ENCODE measurements at regions not wholly inside any gene's neighbourhood (a gene's known extent, or its start where the extent isn't known, plus 50 kb on each side); places are given as distances from the start of the nearest gene placed in this dataset.

DNA sequence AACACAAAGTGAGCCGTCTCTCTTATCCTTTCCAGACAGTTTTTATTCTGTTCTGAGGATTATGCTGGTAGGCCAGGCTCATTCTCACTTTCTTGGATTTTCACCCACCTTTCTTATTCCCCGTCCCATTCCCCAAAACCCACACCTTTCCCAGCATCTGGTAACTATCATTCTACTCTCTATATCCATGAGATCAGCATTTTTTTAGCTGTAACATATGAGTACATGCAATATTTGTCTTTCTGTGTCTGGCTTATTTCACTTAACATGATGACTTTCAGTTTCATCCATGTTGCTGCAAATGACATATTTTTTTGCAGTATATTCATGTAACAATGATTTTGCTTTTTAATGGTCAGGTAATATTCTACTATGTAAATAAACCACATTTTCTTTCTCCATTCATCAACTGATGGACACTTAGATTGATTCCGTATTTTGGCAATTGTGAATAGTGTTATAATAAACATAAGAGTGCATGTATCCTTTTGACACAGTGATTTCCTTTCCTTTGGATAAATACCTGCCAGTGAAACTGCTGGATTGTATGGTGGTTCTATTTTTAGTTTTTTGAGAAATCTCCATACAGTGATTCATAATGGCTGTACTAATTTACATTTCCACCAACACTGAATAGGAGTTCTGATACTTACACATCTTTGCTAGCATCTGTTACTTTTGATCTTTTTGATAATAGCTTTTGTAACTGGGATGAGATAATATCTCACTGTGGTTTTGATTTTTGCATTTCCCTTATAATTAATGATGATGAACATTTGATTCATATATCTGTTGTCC, 289.3 kb downstream of the RPRM start:
- no peak for DNase-seq

DNA sequence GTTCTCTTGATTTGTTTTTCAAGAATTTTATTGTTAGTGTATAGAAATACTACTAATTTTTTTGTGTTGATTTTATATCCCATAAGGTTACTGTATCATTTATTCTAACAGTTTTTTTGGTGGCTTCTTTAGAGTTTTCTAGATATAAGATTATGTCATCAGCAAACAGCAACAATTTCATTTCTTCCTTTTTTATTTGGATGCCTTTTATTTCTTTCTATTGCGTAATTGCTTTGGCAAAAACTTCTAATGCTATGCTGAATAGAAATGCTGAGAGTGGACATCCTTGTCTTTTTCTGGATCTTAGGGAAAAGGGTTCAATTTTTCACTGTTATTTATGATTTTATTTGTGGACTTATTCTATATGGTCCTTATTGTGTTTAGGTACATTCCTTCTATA, 298.8 kb downstream of the RPRM start:
- no peak for DNase-seq

DNA sequence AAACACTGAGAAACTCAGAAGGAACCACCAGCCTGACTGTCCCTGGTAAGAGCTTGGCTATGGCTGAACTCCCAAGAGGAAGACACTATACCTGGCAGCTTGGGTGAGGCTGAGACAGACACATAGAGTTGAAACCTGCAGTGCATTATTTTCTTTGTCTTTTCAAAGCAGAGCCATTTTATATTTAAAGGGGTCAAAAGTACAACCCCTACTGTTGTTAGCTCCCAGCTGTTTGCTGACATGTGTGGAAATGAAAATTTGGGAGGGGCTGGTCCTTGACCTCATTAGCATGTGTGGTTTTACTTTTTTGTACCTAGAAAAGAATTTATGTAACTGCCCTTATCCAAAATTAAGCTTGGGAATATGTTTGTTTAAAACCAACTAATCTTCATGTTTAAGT, 309.0 kb downstream of the RPRM start:
- no peak for DNase-seq

DNA sequence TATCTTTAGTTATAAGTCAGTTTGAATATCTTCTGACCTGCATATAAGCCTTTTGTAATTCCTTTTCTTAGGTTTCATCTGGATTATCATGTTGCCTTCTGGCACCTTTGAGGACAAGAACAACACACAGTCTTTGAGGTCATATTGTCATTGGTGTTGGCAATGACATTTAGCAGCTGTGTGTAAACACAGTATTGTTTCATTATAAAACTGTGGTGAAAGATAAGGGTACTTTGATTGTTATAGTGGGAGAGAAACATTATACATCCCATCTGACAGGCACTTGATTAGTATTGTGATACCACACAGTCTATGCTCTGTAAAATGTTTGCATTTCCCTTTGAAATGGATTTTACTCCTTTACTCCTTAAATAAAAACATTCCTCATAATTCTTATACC, 313.5 kb downstream of the RPRM start:
- no peak for DNase-seq

- DNase-seq = peak; percentile 80
These were observed 315.5 kb downstream of the RPRM start for GRCh38 chr2:153163055-153163454.

- no peak for DNase-seq
These were observed 321.8 kb downstream of the RPRM start for GRCh38 chr2:153156743-153157142.

- no peak for DNase-seq
These were observed 326.5 kb downstream of the RPRM start for GRCh38 chr2:153152036-153152435.

DNA sequence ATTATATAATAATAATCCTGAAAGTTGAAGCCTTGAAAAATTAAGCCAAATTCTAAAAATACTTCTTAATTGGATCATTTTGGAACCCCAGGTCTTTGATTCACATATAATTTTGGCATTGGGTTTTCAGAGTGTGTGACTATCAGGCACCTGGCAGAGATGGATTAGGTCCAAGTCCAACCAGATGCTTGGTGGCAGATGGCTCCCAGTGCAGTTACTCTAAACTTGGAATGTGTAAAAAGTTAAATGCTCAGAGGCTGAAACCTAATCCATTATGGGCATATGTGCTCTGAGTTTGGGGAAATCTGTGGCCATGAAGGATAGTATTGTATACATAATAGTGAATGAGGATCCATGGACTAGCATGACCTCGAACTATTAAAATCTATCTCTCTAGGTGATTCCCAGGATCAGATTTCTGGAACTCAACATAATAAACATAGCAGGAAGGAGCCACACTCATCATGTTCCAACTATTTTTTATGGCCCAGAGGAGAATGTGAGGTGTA, 333.0 kb downstream of the RPRM start:
- peak; percentile 98 for DNase-seq

DNA sequence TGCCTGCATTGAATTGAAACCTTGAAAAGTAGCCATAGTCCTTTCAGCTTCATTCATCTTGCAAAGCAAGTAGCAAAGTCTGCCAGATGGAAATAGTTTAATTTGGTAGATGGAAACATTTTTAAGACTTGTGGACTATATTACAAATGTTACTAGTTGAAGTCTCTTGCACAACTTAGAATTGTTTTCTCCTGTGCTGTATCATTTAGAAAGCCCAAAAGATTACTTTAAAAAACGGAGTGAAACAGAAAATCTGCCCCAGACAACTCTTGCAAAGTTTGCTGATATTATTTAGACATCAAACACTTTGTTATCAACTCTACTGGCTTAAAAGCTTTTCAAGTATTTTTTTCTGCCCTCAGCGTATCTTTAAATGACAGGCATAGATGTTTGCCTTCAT, 335.0 kb downstream of the RPRM start:
- no peak for DNase-seq

GRCh38 chr2:153140498-153140897, 338.1 kb downstream of the RPRM start:
- DNase-seq = no peak

- no peak for DNase-seq
These were observed 339.7 kb downstream of the RPRM start for GRCh38 chr2:153138651-153139375.

DNA sequence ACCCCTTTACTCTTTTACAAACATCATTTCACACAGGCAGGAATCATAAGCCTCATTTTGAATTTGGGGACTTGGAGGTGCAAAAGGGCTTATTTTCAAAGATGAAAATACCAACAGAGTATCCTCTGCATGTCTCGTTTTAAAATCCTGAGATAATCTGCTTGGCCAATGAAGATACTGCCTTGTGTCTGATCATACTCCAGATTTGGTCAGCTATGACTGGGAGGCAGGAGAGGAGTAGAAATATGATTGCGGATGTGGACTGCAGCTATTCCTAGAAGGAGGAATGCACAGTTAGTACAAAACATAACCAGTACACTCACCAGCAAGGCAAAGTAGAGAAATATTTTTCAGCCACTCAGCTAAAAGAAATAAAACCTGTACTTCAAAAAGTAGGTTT, 342.3 kb downstream of the RPRM start:
- no peak for DNase-seq

DNA sequence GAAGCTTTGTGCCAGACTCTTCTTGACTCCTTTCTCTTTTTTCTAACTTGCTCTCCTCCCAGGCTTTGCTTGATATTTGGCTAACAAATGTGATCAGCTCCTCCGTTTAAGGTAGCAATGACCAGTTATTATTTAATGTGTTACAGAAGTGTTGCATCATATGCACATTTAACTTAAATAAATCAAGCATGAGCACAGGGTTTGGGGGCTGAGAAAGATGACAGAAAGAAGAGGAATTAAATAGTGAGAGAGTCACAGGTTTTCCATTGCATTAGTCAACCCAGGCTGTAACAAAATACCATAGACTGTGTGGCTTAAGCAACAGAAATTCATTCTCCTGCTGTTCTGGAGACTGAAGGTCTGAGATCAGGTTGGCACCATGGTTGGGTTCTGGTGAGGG, 343.8 kb downstream of the RPRM start:
- no peak for DNase-seq

DNA sequence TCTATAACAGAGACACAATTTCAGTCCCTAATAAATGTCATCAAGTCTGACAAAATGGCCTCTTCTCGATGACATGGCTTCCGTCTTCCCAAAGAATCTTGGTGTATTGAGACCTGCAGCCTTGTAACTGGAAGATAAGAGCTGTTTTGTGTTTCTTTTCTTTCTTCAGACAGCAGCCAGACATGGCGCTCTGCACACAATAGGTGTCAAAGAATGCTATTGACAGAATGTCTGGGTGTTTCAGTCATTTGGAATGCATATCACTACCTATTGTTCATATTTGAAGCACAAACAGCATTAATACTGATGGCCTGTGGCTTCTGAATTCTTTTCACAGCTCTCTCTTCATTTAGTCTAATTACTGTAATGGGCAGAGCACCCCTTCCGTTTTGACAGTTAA, 344.8 kb downstream of the RPRM start:
- DNase-seq = no peak

DNA sequence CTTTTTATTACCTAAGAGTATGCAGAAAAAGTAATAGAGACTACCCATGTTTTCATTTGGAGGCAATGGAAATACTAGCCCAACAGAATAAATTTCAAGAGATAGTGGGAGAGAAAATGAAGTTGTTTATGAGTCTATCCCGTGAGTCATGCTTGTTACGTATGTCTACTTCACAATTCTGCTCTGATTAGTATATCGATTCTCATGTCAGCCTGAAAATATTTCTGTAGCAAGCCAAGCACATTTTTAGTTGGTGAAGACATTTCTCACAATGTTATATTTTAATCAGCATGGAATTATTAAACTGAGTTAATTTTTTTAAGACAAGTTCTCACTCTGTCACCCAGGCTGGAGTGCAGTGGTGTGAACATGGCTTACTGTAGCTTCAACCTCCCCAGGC, 346.1 kb downstream of the RPRM start:
- DNase-seq = no peak

- no peak for DNase-seq
These were observed 363.4 kb downstream of the RPRM start for GRCh38 chr2:153115141-153115540.

DNA sequence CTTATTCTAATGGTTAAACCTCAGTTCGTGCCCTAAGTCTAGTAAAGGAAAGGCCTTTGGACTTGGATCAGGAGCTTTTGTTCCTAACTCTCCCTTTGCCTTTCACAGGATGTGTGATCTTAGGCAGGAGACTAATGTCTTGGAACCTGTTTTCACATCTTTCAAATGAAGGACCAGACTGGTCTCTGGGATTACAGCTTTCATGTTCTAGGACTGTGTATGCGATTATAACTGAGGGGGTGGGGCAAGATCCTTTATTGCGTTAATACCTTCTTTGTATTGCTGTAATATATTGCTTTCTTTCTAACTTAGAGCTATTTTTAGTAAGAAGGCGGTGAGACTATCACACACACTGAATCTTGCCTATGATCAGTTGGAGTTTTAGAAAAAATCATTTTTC, 368.1 kb downstream of the RPRM start:
- no peak for DNase-seq

GRCh38 chr2:153109793-153110192, 368.8 kb downstream of the RPRM start:
- DNase-seq = no peak

GRCh38 chr2:153106802-153107477, 371.6 kb downstream of the RPRM start:
- DNase-seq = no peak

DNA sequence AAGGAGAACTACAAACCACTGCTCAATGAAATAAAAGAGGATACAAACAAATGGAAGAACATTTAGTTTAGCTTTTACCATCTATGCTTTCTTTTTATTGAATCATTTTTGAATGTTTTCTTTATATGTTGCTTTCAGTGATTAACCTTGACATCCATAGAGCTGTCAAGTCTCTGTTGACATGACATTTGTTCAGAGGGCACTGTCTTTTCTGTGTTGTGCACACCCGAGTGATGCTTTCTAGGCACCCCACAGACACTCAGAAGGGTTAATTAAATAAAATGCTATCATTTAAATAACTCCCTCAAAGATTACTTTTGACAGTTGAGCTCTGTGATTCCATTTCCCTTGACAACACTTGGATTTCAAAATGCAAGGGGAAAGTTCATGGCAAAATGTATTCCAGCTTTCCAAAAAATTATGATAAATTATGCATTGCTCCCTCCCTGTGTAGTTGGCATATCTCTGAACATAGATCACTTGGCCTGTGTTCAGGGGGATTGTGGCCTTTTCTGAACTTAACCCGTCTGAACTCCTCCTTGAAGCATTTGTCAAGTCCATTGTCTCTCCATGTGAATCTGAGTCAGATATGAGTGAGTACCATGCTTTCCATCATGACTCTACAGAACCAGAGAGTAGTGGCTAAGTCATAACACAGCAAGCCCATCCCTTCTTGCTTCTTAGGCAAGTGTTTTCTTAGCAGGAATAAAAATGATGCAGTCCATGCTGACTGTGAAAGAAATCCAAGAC, 372.6 kb downstream of the RPRM start:
- DNase-seq = no peak

GRCh38 chr2:153101187-153101586, 377.4 kb downstream of the RPRM start:
- DNase-seq = peak; percentile 7

DNA sequence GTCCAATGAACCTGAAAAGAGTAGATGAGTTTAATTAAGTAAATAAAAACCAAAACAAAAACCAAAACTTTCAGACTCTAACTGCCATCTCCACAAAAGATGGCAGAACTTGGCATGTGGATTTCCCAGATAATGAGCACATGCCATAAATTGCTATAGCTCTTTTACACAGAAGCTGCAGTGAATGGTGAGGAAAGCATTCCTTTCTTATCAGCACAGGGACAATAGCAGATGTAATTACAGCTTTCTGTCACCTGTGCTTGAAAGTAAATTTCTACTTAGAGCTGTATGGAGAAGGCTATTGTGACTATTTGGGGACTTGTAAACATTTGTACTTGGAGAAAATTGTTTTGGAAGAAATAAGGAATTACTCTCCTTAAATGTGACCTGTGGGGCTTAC, 378.4 kb downstream of the RPRM start:
- no peak for DNase-seq

DNA sequence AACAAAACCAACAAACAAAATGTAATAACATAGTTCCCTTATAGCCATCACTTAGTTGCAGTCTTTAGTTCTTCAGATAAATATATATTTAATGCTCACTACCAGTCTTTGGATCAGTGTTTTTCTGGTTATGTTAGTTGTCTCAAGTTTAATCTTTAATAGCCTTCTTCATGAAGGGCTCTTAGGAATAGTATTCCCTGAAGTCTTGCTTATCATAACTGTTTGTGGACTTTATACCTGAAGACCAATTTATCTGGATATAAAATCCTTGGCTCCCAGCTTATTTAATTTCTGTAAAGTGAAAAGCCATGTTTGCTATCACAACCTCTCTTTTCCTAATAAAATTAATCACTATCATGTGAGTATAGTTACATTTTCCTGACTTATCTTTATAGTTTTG, 379.7 kb downstream of the ARL6IP6 start:
- no peak for DNase-seq
